Heart right ventricle (tissue), 16 donors: ENCODE measurements at regions not wholly inside any gene's neighbourhood (a gene's known extent, or its start where the extent isn't known, plus 50 kb on each side); places are given as distances from the start of the nearest gene placed in this dataset.

Source experiments
- ATAC-seq, 8 donors: fragments of 200-7000 bp; cut with Tn5 transposase; one replicate each; pipeline ENCODE4 v1.9.1; 2020; ENCODE audit warnings: mild to moderate bottlenecking in 8 of 8, moderate library complexity in 8 of 8, moderate number of reproducible peaks in 1 of 8
- DNase-seq, 2 donors: peaks; one replicate each; pipeline ENCODE4 v3.0.0-alpha.2; 2020
- H3K27ac ChIP-seq, 10 donors: fragments of 200-600 bp; sonication (generic) in 2 of 10; one replicate each; pipeline versions ENCODE4 v1.5.0 to v1.8.0; 2020 to 2022; ENCODE audit warnings: mild to moderate bottlenecking in 3 of 10
- H3K27me3 ChIP-seq, 7 donors: fragments of 200-600 bp; one replicate each; pipeline ENCODE4 v1.8.0; 2021 to 2022; ENCODE audit warnings: mild to moderate bottlenecking in 2 of 7
- H3K36me3 ChIP-seq, 9 donors: fragments of 200-600 bp; sonication (generic) in 1 of 9; one replicate each; pipeline versions ENCODE4 v1.5.0 to v1.8.0; 2020 to 2022; ENCODE audit warnings: mild to moderate bottlenecking in 2 of 9
- H3K4me1 ChIP-seq, 9 donors: fragments of 200-600 bp; sonication (generic) in 1 of 9; one replicate each; pipeline versions ENCODE4 v1.5.0 to v1.8.0; 2020 to 2022; ENCODE audit warnings: mild to moderate bottlenecking in 4 of 9
- H3K4me3 ChIP-seq, 10 donors: fragments of 200-600 bp; sonication (generic) in 2 of 10; one replicate each; pipeline versions ENCODE4 v1.5.0 to v1.8.0; 2020 to 2022; ENCODE audit warnings: mild to moderate bottlenecking in 7 of 10, moderate library complexity in 2 of 10
- H3K9me3 ChIP-seq, 11 donors: fragments of 200-600 bp in 10 of 11; sonication (generic) in 2 of 11; one replicate each; pipeline versions ENCODE4 v1.5.0 to v1.8.0; 2013 to 2022; ENCODE audit warnings: mild to moderate bottlenecking in 2 of 11, control low read depth in 1 of 11, moderate library complexity in 1 of 11
- CTCF ChIP-seq, 9 donors: fragments of 200-600 bp; sonication (generic) in 2 of 9; IDR thresholded peaks; one replicate each; pipeline versions ENCODE4 v1.5.0 to v1.8.0; 2021 to 2022; ENCODE audit warnings: antibody characterized with exemption in 9 of 9, mild to moderate bottlenecking in 5 of 9, moderate library complexity in 1 of 9
- WGBS, 2 donors: extraction: QIAGEN DNeasy Blood & Tissue Kit; methylation state at CpG; one replicate each; pipeline ENCODE4 v1.1.7; 2013; ENCODE audit warnings: inconsistent platforms in 1 of 2; 5-methylcytosine and 5-hydroxymethylcytosine counted together
- intact Hi-C, 10 donors: fragments of 100-400 bp; cut with DNase I; formaldehyde crosslinking; loops; one replicate each; pipeline versions ENCODE4 v1.11.1 to v1.14.2; 2022
- donor health status: Arrhythmogenic right ventricular cardiomyopathy.
- donor health status: ischemic (EF 13 %, LVEDD 7.1; RV severe dilation, severe dysfunction).
- donor health status: healthy with polysubstance abuse.
- donor health status: DM: no; HTN: yes; CAD: no.
- donor health status: DM: no; HTN: no; CAD: no.
- donor health status: ischemic (EF 25% LVEDD 6.9; RV normal size, moderate dysfunction).
- donor health status: ischemic (EF 25% LVEDD 5.7; RV mildly dilated, moderate dysfunction).
- donor health status: healthy.
- donor health status: DM: yes; HTN: yes; CAD: no.
- donor health status: Ischemic cardiomyopathy.
- donor health status: ischemic (EF 35%, LVEDD 5.7; RV mildly dilated, moderate dysfunction).
- donor health status: nonischemic (EF 11% LVEDD 7.7; RV severe dilation, severe dysfunction).
- donor health status: DM: yes; HTN: yes; CAD: no.
- donor health status: PGD.
- donor health status: ischemic (EF 29% LVEDD 5.4; RV normal size, mild dysfunction).
- donor health status: nonischemic (EF 23%, LVEDD 6.1; RV moderate dilation, normal function).

DNA sequence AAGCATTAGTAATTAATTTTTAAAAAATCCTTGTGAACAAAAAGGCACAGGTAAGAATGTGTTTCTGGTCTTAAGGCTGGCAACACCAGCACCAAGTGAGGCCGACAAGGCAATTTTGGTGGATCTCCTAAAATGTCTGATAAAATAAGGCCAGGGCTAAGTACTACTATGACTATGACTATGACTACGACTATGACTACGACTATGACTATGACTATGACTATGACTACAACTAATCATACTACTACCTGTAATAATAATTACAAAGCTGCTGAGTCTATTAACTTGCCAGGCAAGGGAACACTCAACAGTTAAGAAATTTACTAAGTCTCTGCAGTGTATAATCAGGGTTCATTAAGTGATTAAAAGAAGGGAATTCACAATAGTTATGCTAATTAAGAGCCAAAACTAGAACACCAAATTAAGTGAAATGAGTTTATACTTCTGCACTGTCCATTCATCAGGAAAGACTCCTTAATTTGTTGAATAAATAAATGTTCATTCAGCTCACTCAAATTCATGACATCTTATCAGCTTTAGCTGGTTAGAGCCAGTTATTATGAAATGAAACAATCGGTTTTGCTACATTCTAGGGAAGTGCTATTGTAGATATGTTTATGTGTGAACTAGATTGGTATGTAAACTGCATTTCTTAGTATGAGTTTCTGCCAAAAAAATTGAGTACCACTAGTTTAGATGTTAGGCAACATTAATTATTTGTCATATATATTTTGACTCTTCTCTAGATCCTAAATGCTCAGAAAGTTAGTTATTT lies 1626.2 kb upstream of the PCDH20 start:
- peaks cover 0 to 21% (median 0%) of the 10 kb centered on the region in 11 donors for H3K9me3 ChIP-seq
- ATAC-seq (no peak), DNase-seq (no peak)
- no peaks in the 10 kb centered on the region for H3K4me1 ChIP-seq
- no peak for TF ChIP-seq CTCF (IDR thresholded peaks at IDR 0.05)
- H3K27ac ChIP-seq = no peak overlapping the region
- intact Hi-C loops = no loop called here
- H3K4me3 ChIP-seq = no peak overlapping the region
- no peaks in the 10 kb centered on the region for H3K36me3 ChIP-seq
- H3K27me3 ChIP-seq = no peaks in the 10 kb centered on the region
- 77 to 83% methylated on average over 4 of the region's 4 CpGs for WGBS, 2 donors

DNA sequence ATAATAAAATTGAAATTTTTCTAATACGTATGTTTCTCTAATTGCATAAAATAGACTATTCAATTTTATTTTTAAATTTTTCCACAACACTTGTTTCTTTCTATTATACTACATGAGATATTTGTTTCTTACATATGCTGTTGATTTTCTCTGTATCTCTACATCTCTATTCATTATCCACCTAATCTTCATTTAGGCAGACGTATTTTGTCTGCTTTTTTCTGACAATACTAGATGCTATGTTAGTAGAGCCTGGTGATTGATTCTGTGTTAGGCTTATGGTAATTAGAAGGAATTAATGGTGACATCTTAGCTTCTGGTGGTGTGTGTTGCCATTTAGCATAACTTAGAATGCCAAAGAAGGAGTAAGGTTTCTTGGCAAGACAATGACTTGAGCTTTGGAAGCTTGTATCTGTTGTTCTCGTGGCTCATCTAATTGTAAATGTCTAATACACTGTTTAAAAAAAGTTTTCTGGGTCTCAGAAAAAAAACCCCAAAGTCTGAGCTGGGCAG lies 1610.7 kb upstream of the PCDH20 start:
- no peaks in the 10 kb centered on the region for H3K36me3 ChIP-seq
- WGBS, 2 donors = 75 to 83% methylated on average over 3 of the region's 3 CpGs
- H3K4me1 ChIP-seq = no peaks in the 10 kb centered on the region
- H3K27me3 ChIP-seq = no peaks in the 10 kb centered on the region
- no peak overlapping the region for H3K4me3 ChIP-seq
- no peak for TF ChIP-seq CTCF (IDR thresholded peaks at IDR 0.05)
- intact Hi-C loops = no loop called here
- H3K27ac ChIP-seq = no peak overlapping the region
- peaks cover 0 to 3% (median 0%) of the 10 kb centered on the region in 11 donors for H3K9me3 ChIP-seq
- ATAC-seq (no peak), DNase-seq (no peak)

- 63 to 79% methylated on average over 1 of the region's 1 CpG for WGBS, 2 donors
- no peaks in the 10 kb centered on the region for H3K4me1 ChIP-seq
- H3K27me3 ChIP-seq = no peaks in the 10 kb centered on the region
- H3K9me3 ChIP-seq = peaks cover 0 to 3% (median 0%) of the 10 kb centered on the region in 11 donors
- intact Hi-C loops = no loop called here
- H3K4me3 ChIP-seq = no peak overlapping the region
- H3K27ac ChIP-seq = no peak overlapping the region
- DNase-seq = no peak
- no peak for ATAC-seq
- H3K36me3 ChIP-seq = no peaks in the 10 kb centered on the region
- no peak for TF ChIP-seq CTCF (IDR thresholded peaks at IDR 0.05)
These were observed 1610.1 kb upstream of the PCDH20 start for GRCh38 chr13:63025741-63026140.

DNA sequence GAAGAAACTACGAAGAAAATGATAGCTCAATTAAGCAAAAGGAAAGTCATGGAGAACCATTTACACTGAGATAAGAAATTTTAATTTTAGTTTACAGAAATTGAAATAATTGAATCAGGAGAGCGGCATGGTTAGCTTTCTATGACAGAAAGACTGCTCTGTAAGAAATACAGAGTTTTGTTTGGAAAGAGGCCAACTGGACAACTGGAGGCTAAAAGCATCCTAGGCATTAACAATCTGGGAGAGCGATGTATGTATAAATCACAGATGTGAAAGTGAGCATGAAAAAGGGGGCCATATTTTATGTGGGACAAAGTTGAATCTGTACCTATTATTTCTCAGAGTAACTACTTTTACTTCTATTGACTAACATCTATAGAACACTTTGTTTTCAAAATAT lies 1608.8 kb upstream of the PCDH20 start:
- no peak overlapping the region for H3K4me3 ChIP-seq
- ATAC-seq (no peak), DNase-seq (no peak)
- no peaks in the 10 kb centered on the region for H3K36me3 ChIP-seq
- no peak overlapping the region for H3K27ac ChIP-seq
- peaks cover 0 to 4% (median 0%) of the 10 kb centered on the region in 11 donors for H3K9me3 ChIP-seq
- intact Hi-C loops = no loop called here
- 42 to 47% methylated on average over 3 of the region's 3 CpGs for WGBS, 2 donors
- TF ChIP-seq CTCF (IDR thresholded peaks at IDR 0.05) = no peak
- no peaks in the 10 kb centered on the region for H3K4me1 ChIP-seq
- H3K27me3 ChIP-seq = no peaks in the 10 kb centered on the region
